HEK293T (cell line): ENCODE measurements at regions not wholly inside any gene's neighbourhood (a gene's known extent, or its start where the extent isn't known, plus 50 kb on each side); places are given as distances from the start of the nearest gene placed in this dataset.

Experiments used
- ARNT ChIP-seq: fragments of 450-650 bp; IDR thresholded peaks from 2 replicates; pipeline ENCODE4 v1.6.1; 2017; ENCODE audit warnings: mild to moderate bottlenecking
- BHLHE40 ChIP-seq: fragments of 450-650 bp; IDR thresholded peaks from 2 replicates; pipeline ENCODE4 v1.6.1; 2016; ENCODE audit warnings: mild to moderate bottlenecking, moderate library complexity, borderline replicate concordance
- ELF4 ChIP-seq: fragments of 450-650 bp; IDR thresholded peaks from 2 replicates; pipeline ENCODE4 v1.6.1; 2017; ENCODE audit warnings: antibody characterized with exemption
- FOXA1 ChIP-seq: fragments of 450-650 bp; IDR thresholded peaks from 2 replicates; pipeline ENCODE4 v1.6.1; 2016; ENCODE audit warnings: mild to moderate bottlenecking
- FOXK2 ChIP-seq: fragments of 450-650 bp; IDR thresholded peaks from 2 replicates; pipeline ENCODE4 v1.6.1; 2016; ENCODE audit warnings: mild to moderate bottlenecking
- HDGF ChIP-seq: fragments of 450-650 bp; IDR thresholded peaks from 2 replicates; pipeline ENCODE4 v1.6.1; 2017; ENCODE audit warnings: antibody characterized with exemption, borderline replicate concordance
- LEF1 ChIP-seq: fragments of 450-650 bp; IDR thresholded peaks from 2 replicates; pipeline ENCODE4 v1.6.1; 2017; ENCODE audit warnings: mild to moderate bottlenecking, borderline replicate concordance
- NFRKB ChIP-seq: fragments of 450-650 bp; IDR thresholded peaks from 2 replicates; pipeline ENCODE4 v1.6.1; 2016; ENCODE audit warnings: mild to moderate bottlenecking, moderate library complexity
- PKNOX1 ChIP-seq: fragments of 450-650 bp; IDR thresholded peaks from 2 replicates; pipeline ENCODE4 v1.6.1; 2016
- SP1 ChIP-seq: fragments of 450-650 bp; IDR thresholded peaks from 2 replicates; pipeline ENCODE4 v1.6.1; 2017
- SUZ12 ChIP-seq: fragments of 450-650 bp; IDR thresholded peaks from 2 replicates; pipeline ENCODE4 v1.6.1; 2016; ENCODE audit warnings: mild to moderate bottlenecking
- TARDBP ChIP-seq: fragments of 450-650 bp; IDR thresholded peaks from 2 replicates; pipeline ENCODE4 v1.6.1; 2016

- no peak for TF ChIP-seq FOXA1
- TF ChIP-seq TARDBP: no peak
- no peak for TF ChIP-seq ELF4
- no peak for TF ChIP-seq SP1
- no peak for TF ChIP-seq NFRKB
- no peak for TF ChIP-seq SUZ12
- TF ChIP-seq LEF1: no peak
- TF ChIP-seq HDGF: no peak
- no peak for TF ChIP-seq FOXK2
- no peak for TF ChIP-seq PKNOX1
- TF ChIP-seq BHLHE40: no peak
- TF ChIP-seq ARNT: no peak
These were observed 710.1 kb downstream of the SQOR start for GRCh38 chr15:46344915-46345314.
